Pancreas (tissue), 10 donors: ENCODE measurements at regions not wholly inside any gene's neighbourhood (a gene's known extent, or its start where the extent isn't known, plus 50 kb on each side); places are given as distances from the start of the nearest gene placed in this dataset.

Source experiments
- ATAC-seq, 4 donors: fragments of 200-7000 bp; cut with Tn5 transposase; one replicate each; pipeline versions ENCODE4 v1.8.0 to v1.9.1; 2020; ENCODE audit warnings: mild to moderate bottlenecking in 4 of 4, moderate library complexity in 4 of 4
- DNase-seq, 6 donors: peaks; one replicate each; pipeline ENCODE4 v3.0.0-alpha.2; 2020
- FAIRE-seq: peaks from 2 replicates; lab custom pipeline; 2012; peaks lifted over from hg19 to GRCh38; lab: Jason Lieb, UNC
- H3K27ac ChIP-seq, 4 donors: fragments of 200-600 bp; sonication (generic); 1 replicate in 3 of 4; 2 replicates in 1 of 4; pipeline versions ENCODE4 v1.5.0 to v1.8.0; 2020
- H3K27me3 ChIP-seq, 4 donors: fragments of 200-600 bp; one replicate each; pipeline ENCODE4 v1.8.0; 2021
- H3K36me3 ChIP-seq, 3 donors: fragments of 200-600 bp; sonication (generic) in 1 of 3; one replicate each; pipeline versions ENCODE4 v1.5.0 to v1.8.0; 2020 to 2021
- H3K4me1 ChIP-seq, 3 donors: fragments of 200-600 bp; one replicate each; pipeline ENCODE4 v1.8.0; 2021
- H3K4me3 ChIP-seq, 4 donors: fragments of 200-600 bp; sonication (generic) in 2 of 4; one replicate each; pipeline versions ENCODE4 v1.5.0 to v1.8.0; 2020 to 2021
- H3K9me3 ChIP-seq, 4 donors: fragments of 200-600 bp; one replicate each; pipeline ENCODE4 v1.8.0; 2021
- CTCF ChIP-seq, 4 donors: fragments of 200-600 bp; sonication (generic) in 3 of 4; IDR thresholded peaks; one replicate each; pipeline versions ENCODE4 v1.5.0 to v1.8.0; 2021; ENCODE audit warnings: antibody characterized with exemption in 4 of 4
- WGBS, 2 donors: extraction: QIAGEN DNeasy Blood & Tissue Kit; methylation state at CpG; one replicate each; pipeline ENCODE4 v1.1.7; 2013; 5-methylcytosine and 5-hydroxymethylcytosine counted together
- intact Hi-C, 3 donors: fragments of 100-400 bp; cut with DNase I; formaldehyde crosslinking; loops; one replicate each; pipeline versions ENCODE4 v1.11.1 to v1.14.2; 2022
- donor health status: healthy with polysubstance abuse.
- donor health status: DM: no; HTN: no; CAD: no; lungs with moderate emphysema.
- donor health status: DM: no; HTN: no; CAD: no.
- donor health status: control.
- donor health status: control.
- donor health status: Bipolar disorder and iron deficiency.
- donor health status: DM: yes; HTN: yes; CAD: no.
- donor health status: DM: no; HTN: no; CAD: no.
- donor health status: DM: no; HTN: no; CAD: no.
- donor health status: DM: yes; HTN: yes; CAD: no.

DNA sequence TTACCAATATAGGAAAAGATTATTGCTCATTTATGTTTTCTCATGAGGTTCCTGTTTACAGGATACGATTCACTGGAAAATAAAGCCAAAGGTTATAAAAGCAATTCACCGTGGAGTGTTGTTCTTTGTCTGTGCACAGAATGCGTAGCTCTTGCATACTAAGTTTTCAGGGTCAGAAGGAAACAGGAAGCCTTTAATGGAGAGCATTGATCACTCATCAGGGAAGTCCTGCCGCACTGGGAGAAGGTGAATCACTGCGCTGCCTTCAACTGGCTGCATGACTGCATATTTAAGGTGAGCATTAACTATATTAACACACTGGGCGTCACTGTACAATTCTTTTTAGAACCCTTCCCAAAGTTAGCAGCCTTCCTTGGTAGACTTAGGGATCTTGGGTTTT lies 74.1 kb upstream of the SYK start:
- Histone ChIP-seq H3K36me3 (no peaks in the 10 kb centered on the region), H3K9me3 (no peaks in the 10 kb centered on the region), H3K27me3 (peaks cover 0 to 1% (median 0%) of the 10 kb centered on the region in 4 donors), H3K27ac (no peak overlapping the region), H3K4me1 (no peaks in the 10 kb centered on the region), H3K4me3 (no peak overlapping the region)
- TF ChIP-seq CTCF (IDR thresholded peaks at IDR 0.05) = no peak
- 63 to 86% methylated on average over 6 of the region's 6 CpGs for WGBS, 2 donors
- DNase-seq (no peak), ATAC-seq (no peak), FAIRE-seq (no peak)
- intact Hi-C loops = no loop called here

- H3K27ac ChIP-seq = no peak overlapping the region
- no peak for ATAC-seq
- H3K4me1 ChIP-seq = no peaks in the 10 kb centered on the region
- no peaks in the 10 kb centered on the region for H3K36me3 ChIP-seq
- FAIRE-seq = no peak
- intact Hi-C loops = no loop called here
- no peak for TF ChIP-seq CTCF (IDR thresholded peaks at IDR 0.05)
- H3K27me3 ChIP-seq = peaks cover 0 to 3% (median 0%) of the 10 kb centered on the region in 4 donors
- H3K4me3 ChIP-seq = no peak overlapping the region
- no peak for DNase-seq
- H3K9me3 ChIP-seq = no peaks in the 10 kb centered on the region
- WGBS, 2 donors = 75 to 81% methylated on average over 5 of the region's 5 CpGs
These were observed 75.4 kb upstream of the SYK start for GRCh38 chr9:90726215-90726614.

DNA sequence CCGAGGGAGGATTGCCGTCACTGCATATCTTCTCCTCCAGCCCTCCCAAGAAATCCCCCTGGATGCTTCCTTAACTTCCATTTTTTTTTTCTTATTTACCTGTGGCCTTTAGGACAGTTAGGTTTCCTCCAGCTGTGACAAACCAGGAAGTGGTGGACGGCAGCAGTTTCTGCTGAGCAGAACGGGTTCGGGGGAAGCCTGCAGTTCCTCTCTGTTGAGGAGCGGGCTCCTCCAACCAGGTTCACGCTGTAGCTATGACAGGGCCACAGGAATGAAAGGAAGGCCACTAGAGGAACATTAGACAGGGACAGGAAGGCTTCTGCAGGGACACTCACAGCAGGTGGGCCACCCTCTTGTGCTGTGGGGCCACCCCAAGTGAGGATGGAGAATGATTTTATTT lies 76.7 kb upstream of the SYK start:
- H3K36me3 ChIP-seq = no peaks in the 10 kb centered on the region
- 82 to 87% methylated on average over 7 of the region's 7 CpGs for WGBS, 2 donors

GRCh38 chr9:90724112-90724511 lies 77.5 kb upstream of the SYK start:
- H3K4me1 ChIP-seq = no peaks in the 10 kb centered on the region
- H3K36me3 ChIP-seq = no peaks in the 10 kb centered on the region
- no peak for FAIRE-seq
- ATAC-seq = no peak
- no peak for DNase-seq
- H3K9me3 ChIP-seq = no peaks in the 10 kb centered on the region
- intact Hi-C loops = no loop called here
- no peak overlapping the region for H3K4me3 ChIP-seq
- TF ChIP-seq CTCF (IDR thresholded peaks at IDR 0.05) = no peak
- peaks cover 0 to 3% (median 0%) of the 10 kb centered on the region in 4 donors for H3K27me3 ChIP-seq
- H3K27ac ChIP-seq = no peak overlapping the region
- 68 to 74% methylated on average over 7 of the region's 7 CpGs for WGBS, 2 donors

More for the DNA sequence above, 76.7 kb upstream of the SYK start:
- Histone ChIP-seq H3K4me3 (no peak overlapping the region), H3K4me1 (no peaks in the 10 kb centered on the region), H3K9me3 (no peaks in the 10 kb centered on the region), H3K27ac (no peak overlapping the region), H3K27me3 (peaks cover 0 to 3% (median 0%) of the 10 kb centered on the region in 4 donors)
- TF ChIP-seq CTCF (IDR thresholded peaks at IDR 0.05) = no peak
- FAIRE-seq (no peak), ATAC-seq (no peak), DNase-seq (no peak)
- intact Hi-C loops = no loop called here

GRCh38 chr9:90722071-90722470 lies 79.4 kb upstream of the DIRAS2 start:
- DNase-seq (no peak), FAIRE-seq (no peak), ATAC-seq (no peak)
- Histone ChIP-seq H3K36me3 (no peaks in the 10 kb centered on the region), H3K4me1 (no peaks in the 10 kb centered on the region), H3K9me3 (no peaks in the 10 kb centered on the region), H3K27me3 (peaks cover 0 to 3% (median 0%) of the 10 kb centered on the region in 4 donors), H3K4me3 (no peak overlapping the region), H3K27ac (no peak overlapping the region)
- intact Hi-C loops = no loop called here
- WGBS, 2 donors = 60 to 64% methylated on average over 3 of the region's 3 CpGs
- TF ChIP-seq CTCF (IDR thresholded peaks at IDR 0.05) = no peak
